ENCODE measurements at regions not wholly inside any gene's neighbourhood (a gene's known extent, or its start where the extent isn't known, plus 50 kb on each side); places are given as distances from the start of the nearest gene placed in this dataset.
"Not testable (repeated sequence)": the region's sequence is repeated elsewhere in the genome, so short reads cannot be mapped to it uniquely, and the experiment has no call there.

DNA sequence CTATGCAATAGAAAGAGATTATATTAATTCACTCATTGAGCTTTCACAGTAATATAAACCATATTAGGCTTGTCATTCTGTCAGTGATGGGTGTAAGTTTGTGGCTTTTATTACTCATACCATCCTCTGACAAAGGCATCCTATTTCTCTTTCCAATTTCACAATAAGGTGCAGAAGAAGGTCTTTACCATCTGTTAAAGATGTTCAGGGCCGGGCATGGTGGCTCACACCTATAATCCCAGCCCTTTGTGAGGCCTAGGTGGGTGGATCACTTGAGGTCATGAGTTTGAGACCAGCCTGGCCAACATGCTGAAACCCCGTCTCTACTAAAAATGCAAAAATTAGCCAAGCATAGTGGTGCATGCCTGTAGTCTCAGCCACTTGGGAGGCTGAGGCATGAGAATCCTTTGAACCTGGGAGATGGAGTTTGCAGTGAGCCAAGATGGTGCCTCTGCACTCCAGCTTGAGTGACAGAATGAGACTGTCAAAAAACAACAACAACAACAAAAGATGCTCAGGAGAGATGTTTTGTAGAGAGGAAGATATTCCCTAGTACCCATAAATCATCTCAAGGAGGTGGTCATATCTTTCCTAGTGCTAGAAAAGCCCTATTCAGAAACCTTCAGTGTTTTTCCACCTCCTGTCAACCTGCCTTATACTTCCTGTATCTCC, 56.0 kb downstream of the PPIAL4G start:
- TF ChIP-seq CTCF, POLR2A (IDR thresholded peaks at IDR 0.05): not testable (repeated sequence)

All from right lobe of liver (tissue), 4 donors.